ENCODE measurements at regions not wholly inside any gene's neighbourhood (a gene's known extent, or its start where the extent isn't known, plus 50 kb on each side); places are given as distances from the start of the nearest gene placed in this dataset.

GRCh38 chr10:128336401-128336800, 210.2 kb upstream of the MKI67 start:
- peaks cover 20% of the 10 kb centered on the region for H3K9me3 ChIP-seq (ENCODE audit: control insufficient read depth, insufficient read depth, low read length)
- H3K4me3 ChIP-seq (ENCODE audit: low read depth, low read length) = no peak overlapping the region
- H3K27me3 ChIP-seq (ENCODE audit: control insufficient read depth, insufficient read depth, low read length) = no peaks in the 10 kb centered on the region
- POLR2A ChIA-PET = no interaction called here
- TF ChIP-seq CTCF (IDR thresholded peaks at IDR 0.05; ENCODE audit: low read depth, low read length) = no peak
- no peak overlapping the region for H3K27ac ChIP-seq (ENCODE audit: low read depth, low read length)
- DNase-seq (ENCODE audit: low read depth, low spot score) = no peak
- CTCF ChIA-PET = no interaction called here

GRCh38 chr10:128337860-128338378, 211.7 kb upstream of the MKI67 start:
- CTCF ChIA-PET = no interaction called here

GRCh38 chr10:128338951-128339350, 212.7 kb upstream of the MKI67 start:
- ChIA-PET CTCF (no interaction called here), POLR2A (no interaction called here)
- Histone ChIP-seq H3K27ac (ENCODE audit: low read depth, low read length) (no peak overlapping the region), H3K9me3 (ENCODE audit: control insufficient read depth, insufficient read depth, low read length) (peaks cover 28% of the 10 kb centered on the region), H3K4me3 (ENCODE audit: low read depth, low read length) (no peak overlapping the region), H3K27me3 (ENCODE audit: control insufficient read depth, insufficient read depth, low read length) (no peaks in the 10 kb centered on the region)
- no peak for TF ChIP-seq CTCF (IDR thresholded peaks at IDR 0.05; ENCODE audit: low read depth, low read length)
- no peak for DNase-seq (ENCODE audit: low read depth, low spot score)

More at GRCh38 chr10:128337860-128338378, 211.7 kb upstream of the MKI67 start:
- H3K9me3 ChIP-seq (ENCODE audit: control insufficient read depth, insufficient read depth, low read length) = peaks cover 28% of the 10 kb centered on the region
- DNase-seq (ENCODE audit: low read depth, low spot score) = no peak
- no peak overlapping the region for H3K4me3 ChIP-seq (ENCODE audit: low read depth, low read length)
- H3K27me3 ChIP-seq (ENCODE audit: control insufficient read depth, insufficient read depth, low read length) = no peaks in the 10 kb centered on the region
- no peak for TF ChIP-seq CTCF (IDR thresholded peaks at IDR 0.05; ENCODE audit: low read depth, low read length)
- POLR2A ChIA-PET = no interaction called here
- no peak overlapping the region for H3K27ac ChIP-seq (ENCODE audit: low read depth, low read length)

- Histone ChIP-seq H3K9me3 (ENCODE audit: control insufficient read depth, insufficient read depth, low read length) (peaks cover 28% of the 10 kb centered on the region), H3K27me3 (ENCODE audit: control insufficient read depth, insufficient read depth, low read length) (no peaks in the 10 kb centered on the region), H3K4me3 (ENCODE audit: low read depth, low read length) (no peak overlapping the region), H3K27ac (ENCODE audit: low read depth, low read length) (no peak overlapping the region)
- DNase-seq (ENCODE audit: low read depth, low spot score) = no peak
- ChIA-PET CTCF (no interaction called here), POLR2A (no interaction called here)
- no peak for TF ChIP-seq CTCF (IDR thresholded peaks at IDR 0.05; ENCODE audit: low read depth, low read length)
Observed at GRCh38 chr10:128339753-128340152, 213.5 kb upstream of the MKI67 start.

GRCh38 chr10:128345353-128345752, 219.1 kb upstream of the MKI67 start:
- H3K27me3 ChIP-seq (ENCODE audit: control insufficient read depth, insufficient read depth, low read length) = no peaks in the 10 kb centered on the region
- H3K4me3 ChIP-seq (ENCODE audit: low read depth, low read length) = no peak overlapping the region
- ChIA-PET CTCF (no interaction called here), POLR2A (no interaction called here)
- no peak for TF ChIP-seq CTCF (IDR thresholded peaks at IDR 0.05; ENCODE audit: low read depth, low read length)
- DNase-seq (ENCODE audit: low read depth, low spot score) = no peak
- H3K9me3 ChIP-seq (ENCODE audit: control insufficient read depth, insufficient read depth, low read length) = peaks cover 12% of the 10 kb centered on the region
- H3K27ac ChIP-seq (ENCODE audit: low read depth, low read length) = no peak overlapping the region
